OCI-LY1 (cell line): ENCODE measurements at regions not wholly inside any gene's neighbourhood (a gene's known extent, or its start where the extent isn't known, plus 50 kb on each side); places are given as distances from the start of the nearest gene placed in this dataset.

Source experiments
- H2AFZ ChIP-seq: fragments of 200-600 bp; sonication (generic), shearing (Covaris generic); 2 replicates; pipeline ENCODE4 v1.6.0; 2014; ENCODE audit warnings: antibody characterized with exemption, mild to moderate bottlenecking, low read length
- H3F3A ChIP-seq: fragments of 200-600 bp; sonication (generic), shearing (Covaris generic); 2 replicates; pipeline ENCODE4 v1.6.0; 2014; ENCODE audit warnings: mild to moderate bottlenecking, antibody characterized with exemption, low read length, moderate library complexity; ENCODE audit not compliant: insufficient read depth
- H3K27ac ChIP-seq: fragments of 200-600 bp; sonication (generic); 2 replicates; pipeline ENCODE4 v1.5.1; 2014; ENCODE audit warnings: low read length, mixed run types, mild to moderate bottlenecking, low read depth; ENCODE audit not compliant: poor library complexity, severe bottlenecking
- H3K27me3 ChIP-seq: fragments of 200-600 bp; sonication (generic); 2 replicates; pipeline ENCODE4 v1.6.0; 2014; ENCODE audit warnings: antibody characterized with exemption, mild to moderate bottlenecking, low read length, moderate library complexity; ENCODE audit not compliant: insufficient read depth
- H3K36me3 ChIP-seq: fragments of 200-600 bp; sonication (generic); 2 replicates; pipeline ENCODE4 v1.6.1; 2014; ENCODE audit warnings: mild to moderate bottlenecking, antibody characterized with exemption, low read length, moderate library complexity, mixed read lengths; ENCODE audit not compliant: insufficient read depth
- H3K4me1 ChIP-seq: fragments of 200-600 bp; sonication (generic); 2 replicates; pipeline ENCODE4 v1.5.1; 2014; ENCODE audit warnings: mild to moderate bottlenecking, low read length, moderate library complexity; ENCODE audit not compliant: insufficient read depth, severe bottlenecking
- H3K4me2 ChIP-seq: fragments of 200-600 bp; sonication (generic), shearing (Covaris generic); 2 replicates; pipeline ENCODE4 v1.6.1; 2014; ENCODE audit warnings: low read length
- H3K4me3 ChIP-seq: fragments of 200-600 bp; sonication (generic); 2 replicates; pipeline ENCODE4 v1.5.1; 2014; ENCODE audit warnings: low read length, low read depth, mild to moderate bottlenecking, mixed read lengths; ENCODE audit not compliant: poor library complexity, severe bottlenecking
- H3K79me2 ChIP-seq: fragments of 200-600 bp; shearing (Covaris generic); 2 replicates; pipeline ENCODE4 v1.6.1; 2016; ENCODE audit warnings: mixed run types, low read length, mixed read lengths; ENCODE audit not compliant: insufficient read depth
- H3K9ac ChIP-seq: fragments of 200-600 bp; sonication (generic), shearing (Covaris generic); 2 replicates; pipeline ENCODE4 v1.6.1; 2014; ENCODE audit warnings: mild to moderate bottlenecking, low read length, mixed read lengths
- H3K9me2 ChIP-seq: fragments of 200-600 bp; sonication (generic), shearing (Covaris generic); 2 replicates; pipeline ENCODE4 v1.6.1; 2014; ENCODE audit warnings: low read depth, mild to moderate bottlenecking, low read length, mixed read lengths
- H3K9me3 ChIP-seq: fragments of 200-600 bp; shearing (Covaris generic); 2 replicates; pipeline ENCODE4 v1.6.1; 2014; ENCODE audit warnings: low read length, mixed read lengths
- H4K20me1 ChIP-seq: fragments of 200-600 bp; sonication (generic), shearing (Covaris generic); 2 replicates; pipeline ENCODE4 v1.6.0; 2016; ENCODE audit warnings: mild to moderate bottlenecking, low read length; ENCODE audit not compliant: insufficient read depth
- EZH2 ChIP-seq: fragments of 200-600 bp; sonication (generic), shearing (Covaris generic); IDR thresholded peaks from 2 replicates; pipeline ENCODE4 v1.8.0; 2017; ENCODE audit warnings: borderline replicate concordance, mixed run types, mild to moderate bottlenecking, antibody characterized with exemption, low read length, moderate library complexity, mixed read lengths
- TF ChIP-seq, protein P1 (sequence below): fragments of 200-600 bp; sonication (generic), shearing (Covaris generic); IDR thresholded peaks from 2 replicates; pipeline ENCODE4 v1.5.1; 2017; ENCODE audit warnings: mild to moderate bottlenecking, antibody characterized with exemption, low read length, moderate library complexity, mixed read lengths

- Histone ChIP-seq H3K36me3 (no peaks in the 10 kb centered on the region), H3K4me1 (no peaks in the 10 kb centered on the region), H3F3A (no peaks in the 10 kb centered on the region), H3K9ac (no peak overlapping the region), H3K4me2 (no peak overlapping the region), H3K9me2 (no peaks in the 10 kb centered on the region), H3K4me3 (no peak overlapping the region), H2AFZ (no peak overlapping the region), H3K79me2 (no peaks in the 10 kb centered on the region), H3K27me3 (no peaks in the 10 kb centered on the region), H3K9me3 (no peaks in the 10 kb centered on the region), H4K20me1 (no peaks in the 10 kb centered on the region), H3K27ac (no peak overlapping the region)
- TF ChIP-seq EZH2, result no peak
- TF ChIP-seq, protein P1, sequence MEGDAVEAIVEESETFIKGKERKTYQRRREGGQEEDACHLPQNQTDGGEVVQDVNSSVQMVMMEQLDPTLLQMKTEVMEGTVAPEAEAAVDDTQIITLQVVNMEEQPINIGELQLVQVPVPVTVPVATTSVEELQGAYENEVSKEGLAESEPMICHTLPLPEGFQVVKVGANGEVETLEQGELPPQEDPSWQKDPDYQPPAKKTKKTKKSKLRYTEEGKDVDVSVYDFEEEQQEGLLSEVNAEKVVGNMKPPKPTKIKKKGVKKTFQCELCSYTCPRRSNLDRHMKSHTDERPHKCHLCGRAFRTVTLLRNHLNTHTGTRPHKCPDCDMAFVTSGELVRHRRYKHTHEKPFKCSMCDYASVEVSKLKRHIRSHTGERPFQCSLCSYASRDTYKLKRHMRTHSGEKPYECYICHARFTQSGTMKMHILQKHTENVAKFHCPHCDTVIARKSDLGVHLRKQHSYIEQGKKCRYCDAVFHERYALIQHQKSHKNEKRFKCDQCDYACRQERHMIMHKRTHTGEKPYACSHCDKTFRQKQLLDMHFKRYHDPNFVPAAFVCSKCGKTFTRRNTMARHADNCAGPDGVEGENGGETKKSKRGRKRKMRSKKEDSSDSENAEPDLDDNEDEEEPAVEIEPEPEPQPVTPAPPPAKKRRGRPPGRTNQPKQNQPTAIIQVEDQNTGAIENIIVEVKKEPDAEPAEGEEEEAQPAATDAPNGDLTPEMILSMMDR, result no peak
Observed at GRCh38 chr6:43879722-43880121, 109.7 kb downstream of the VEGFA start.

- no peak overlapping the region for H2AFZ ChIP-seq
- H3K27ac ChIP-seq, result no peak overlapping the region
- no peak overlapping the region for H3K4me2 ChIP-seq
- H3K9me3 ChIP-seq, result no peaks in the 10 kb centered on the region
- H3K27me3 ChIP-seq, result no peaks in the 10 kb centered on the region
- H3K9ac ChIP-seq, result no peak overlapping the region
- H3K36me3 ChIP-seq, result no peaks in the 10 kb centered on the region
- H3F3A ChIP-seq, result no peaks in the 10 kb centered on the region
- TF ChIP-seq, protein P1, result no peak
- TF ChIP-seq EZH2, result no peak
- H3K4me3 ChIP-seq, result no peak overlapping the region
- H3K9me2 ChIP-seq, result no peaks in the 10 kb centered on the region
- H4K20me1 ChIP-seq, result no peaks in the 10 kb centered on the region
- no peaks in the 10 kb centered on the region for H3K79me2 ChIP-seq
- no peaks in the 10 kb centered on the region for H3K4me1 ChIP-seq
Observed at GRCh38 chr6:43878823-43879495, 108.9 kb downstream of the VEGFA start.

DNA sequence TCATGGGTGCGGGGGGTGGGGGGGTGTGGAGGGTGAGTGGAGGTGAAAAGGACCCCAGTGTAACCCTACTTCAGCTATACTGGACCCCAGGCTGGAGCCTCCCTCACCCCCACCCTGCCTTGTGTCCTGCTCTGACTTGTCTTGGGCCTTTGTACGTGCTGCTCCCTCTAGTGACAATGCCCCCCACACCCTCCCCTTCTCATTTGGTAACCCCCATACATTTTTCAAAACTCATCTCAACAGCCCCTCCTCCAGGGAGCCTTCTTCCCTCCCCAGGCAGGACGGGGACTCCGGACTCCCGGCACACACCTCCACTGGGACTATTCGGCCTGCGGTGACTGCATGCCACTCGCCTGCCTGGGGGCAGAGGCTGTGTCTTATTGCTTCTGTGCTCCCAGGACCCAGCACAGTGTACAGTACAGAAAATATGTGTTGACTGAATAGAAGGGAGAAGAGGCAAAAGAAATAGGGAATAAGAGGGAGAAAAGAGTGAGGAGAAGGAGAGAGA lies 108.2 kb downstream of the VEGFA start:
- H3K79me2 ChIP-seq, result no peaks in the 10 kb centered on the region
- no peak overlapping the region for H2AFZ ChIP-seq
- no peaks in the 10 kb centered on the region for H3K9me3 ChIP-seq
- H3K27me3 ChIP-seq, result no peaks in the 10 kb centered on the region
- no peaks in the 10 kb centered on the region for H3F3A ChIP-seq
- H3K4me3 ChIP-seq, result no peak overlapping the region
- H3K4me2 ChIP-seq, result no peak overlapping the region
- no peak for TF ChIP-seq EZH2
- TF ChIP-seq, protein P1, result no peak
- no peaks in the 10 kb centered on the region for H3K36me3 ChIP-seq
- H3K9me2 ChIP-seq, result no peaks in the 10 kb centered on the region
- H3K9ac ChIP-seq, result no peak overlapping the region
- H3K27ac ChIP-seq, result no peak overlapping the region
- no peaks in the 10 kb centered on the region for H4K20me1 ChIP-seq
- no peaks in the 10 kb centered on the region for H3K4me1 ChIP-seq
